CD14-positive monocyte (primary cell): ENCODE measurements at regions not wholly inside any gene's neighbourhood (a gene's known extent, or its start where the extent isn't known, plus 50 kb on each side); places are given as distances from the start of the nearest gene placed in this dataset.

ENCODE experiments used
- DNase-seq, 3 donors: peaks; one replicate each; pipeline ENCODE4 v3.0.0-alpha.2; 2011 to 2022
- H2AFZ ChIP-seq: 2 replicates; pipeline ENCODE4 v1.6.0; 2012; ENCODE audit warnings: mild to moderate bottlenecking, low read depth, low read length, inconsistent platforms; ENCODE audit not compliant: insufficient read depth, poor library complexity, severe bottlenecking
- H3K27ac ChIP-seq, 2 donors: 1 replicate in 1 of 2; 2 replicates in 1 of 2; pipeline ENCODE4 v1.5.1; 2012 to 2013; ENCODE audit warnings: low read length in 2 of 2, control low read depth in 1 of 2, inconsistent platforms in 1 of 2, low read depth in 1 of 2, mild to moderate bottlenecking in 1 of 2
- H3K27me3 ChIP-seq, 2 donors: one replicate each; pipeline versions ENCODE4 v1.6.0 to v1.6.1; 2011 to 2013; ENCODE audit warnings: low read length in 2 of 2; ENCODE audit not compliant: control insufficient read depth in 2 of 2, insufficient read depth in 2 of 2
- H3K36me3 ChIP-seq, 2 donors: replicated peaks in 1 of 2; 1 replicate in 1 of 2; 2 replicates in 1 of 2; pipeline versions ENCODE4 v1.5.1 to v1.6.1; 2012 to 2013; ENCODE audit warnings: low read length in 2 of 2, control low read depth in 1 of 2, inconsistent platforms in 1 of 2, mild to moderate bottlenecking in 1 of 2; ENCODE audit not compliant: insufficient read depth in 2 of 2, control insufficient read depth in 1 of 2
- H3K4me1 ChIP-seq, 2 donors: 1 replicate in 1 of 2; 2 replicates in 1 of 2; pipeline versions ENCODE4 v1.5.1 to v1.6.1; 2012 to 2013; ENCODE audit warnings: low read length in 2 of 2, control low read depth in 1 of 2, inconsistent platforms in 1 of 2, mild to moderate bottlenecking in 1 of 2, moderate library complexity in 1 of 2; ENCODE audit not compliant: insufficient read depth in 2 of 2, control insufficient read depth in 1 of 2
- H3K4me2 ChIP-seq: replicated peaks from 2 replicates; pipeline ENCODE3; 2012; ENCODE audit warnings: low read length, moderate library complexity, mild to moderate bottlenecking; ENCODE audit not compliant: poor library complexity, severe bottlenecking; ENCODE audit errors: extremely low read depth
- H3K4me3 ChIP-seq, 3 experiments: fragments of 200-600 bp in 1 of 3; sonication (generic) in 1 of 3; replicated peaks in 1 of 3; 1 replicate in 2 of 3; 2 replicates in 1 of 3; pipeline ENCODE4 v1.5.1; 2011 to 2013; ENCODE audit warnings: low read length in 3 of 3, mild to moderate bottlenecking in 3 of 3, control low read depth in 2 of 3, low read depth in 2 of 3, inconsistent platforms in 1 of 3, moderate library complexity in 1 of 3
- H3K79me2 ChIP-seq: 2 replicates; pipeline ENCODE4 v1.6.0; 2012; ENCODE audit warnings: mild to moderate bottlenecking, control low read depth, inconsistent platforms, low read length, moderate library complexity; ENCODE audit not compliant: insufficient read depth
- H3K9ac ChIP-seq: 2 replicates; pipeline ENCODE4 v1.6.0; 2017; ENCODE audit warnings: low read length, mild to moderate bottlenecking; ENCODE audit not compliant: insufficient read depth, poor library complexity, severe bottlenecking
- H3K9me3 ChIP-seq, 2 donors: replicated peaks in 1 of 2; 1 replicate in 1 of 2; 2 replicates in 1 of 2; pipeline versions ENCODE4 v1.5.1 to v1.6.1; 2012 to 2013; ENCODE audit warnings: low read length in 2 of 2, control low read depth in 1 of 2; ENCODE audit not compliant: control insufficient read depth in 1 of 2, insufficient read depth in 1 of 2
- H4K20me1 ChIP-seq: 2 replicates; pipeline ENCODE4 v1.6.0; 2012; ENCODE audit warnings: mild to moderate bottlenecking, low read length, control low read depth, moderate library complexity; ENCODE audit not compliant: insufficient read depth
- H3K27ac Mint-ChIP-seq, 7 donors: one replicate each; pipeline ENCODE4 v1.8.0; 2020; ENCODE audit warnings: mild to moderate bottlenecking in 7 of 7, mixed read lengths in 7 of 7, moderate library complexity in 6 of 7, inconsistent platforms in 2 of 7
- H3K27me3 Mint-ChIP-seq, 3 donors: one replicate each; pipeline ENCODE4 v1.8.0; 2021 to 2022; ENCODE audit warnings: low read depth in 3 of 3, mild to moderate bottlenecking in 3 of 3, mixed read lengths in 3 of 3, moderate library complexity in 3 of 3, inconsistent platforms in 1 of 3
- H3K36me3 Mint-ChIP-seq, 2 donors: one replicate each; pipeline ENCODE4 v1.8.0; 2020; ENCODE audit warnings: mixed read lengths in 2 of 2, inconsistent platforms in 1 of 2, mild to moderate bottlenecking in 1 of 2
- H3K4me1 Mint-ChIP-seq: one replicate; pipeline ENCODE4 v1.8.0; 2020; ENCODE audit warnings: mild to moderate bottlenecking, mixed read lengths
- H3K4me3 Mint-ChIP-seq, 2 donors: one replicate each; pipeline ENCODE4 v1.8.0; 2020; ENCODE audit warnings: mild to moderate bottlenecking in 2 of 2, mixed read lengths in 2 of 2, moderate library complexity in 1 of 2
- H3K9me3 Mint-ChIP-seq, 7 donors: one replicate each; pipeline ENCODE4 v1.8.0; 2020 to 2022; ENCODE audit warnings: mixed read lengths in 7 of 7, mild to moderate bottlenecking in 6 of 7, moderate library complexity in 6 of 7, inconsistent platforms in 2 of 7
- CTCF ChIP-seq: fragments of 200-600 bp; IDR thresholded peaks from one replicate; pipeline ENCODE4 v1.8.0; 2022; ENCODE audit warnings: antibody characterized with exemption, mild to moderate bottlenecking
- WGBS: methylation state at CpG from one replicate; pipeline ENCODE4 v1.1.5; 2013; ENCODE audit warnings: missing lambda C conversion rate; ENCODE audit not compliant: insufficient coverage; 5-methylcytosine and 5-hydroxymethylcytosine counted together
- intact Hi-C, 2 donors: fragments of 100-400 bp; cut with micrococcal nuclease; formaldehyde crosslinking; loops; one replicate each; pipeline versions ENCODE4 v1.15.0 to v1.15.1; 2023

GRCh38 chrX:77061545-77061944 is 385.6 kb upstream of the FGF16 start:
- DNase-seq: no peak
- no peak overlapping the region for H3K4me3 Mint-ChIP-seq
- no peak for TF ChIP-seq CTCF
- H3K4me3 ChIP-seq: no peak overlapping the region
- no peak overlapping the region for H2AFZ ChIP-seq
- H3K4me1 Mint-ChIP-seq: no peaks in the 10 kb centered on the region
- H4K20me1 ChIP-seq: no peaks in the 10 kb centered on the region
- no peaks in the 10 kb centered on the region for H3K27me3 Mint-ChIP-seq
- H3K27me3 ChIP-seq: no peaks in the 10 kb centered on the region
- no peak overlapping the region for H3K9ac ChIP-seq
- 73% methylated on average over 2 of the region's 3 CpGs for WGBS
- H3K9me3 Mint-ChIP-seq: peaks cover 0 to 4% (median 1%) of the 10 kb centered on the region in 7 donors
- no peaks in the 10 kb centered on the region for H3K79me2 ChIP-seq
- no peak overlapping the region for H3K27ac ChIP-seq
- no peak overlapping the region for H3K27ac Mint-ChIP-seq
- H3K36me3 ChIP-seq: no peaks in the 10 kb centered on the region
- no peak overlapping the region for H3K4me2 ChIP-seq
- H3K9me3 ChIP-seq: no peaks in the 10 kb centered on the region
- H3K4me1 ChIP-seq: no peaks in the 10 kb centered on the region
- intact Hi-C loops: no loop called here
- no peaks in the 10 kb centered on the region for H3K36me3 Mint-ChIP-seq

- intact Hi-C loops: no loop called here
These were observed 381.3 kb upstream of the FGF16 start for GRCh38 chrX:77065896-77066295.

More at GRCh38 chrX:77065896-77066295, 381.3 kb upstream of the FGF16 start:
- Histone ChIP-seq H4K20me1 (no peaks in the 10 kb centered on the region), H3K27ac (no peak overlapping the region), H3K4me3 (no peak overlapping the region), H2AFZ (no peak overlapping the region), H3K9ac (no peak overlapping the region), H3K79me2 (no peaks in the 10 kb centered on the region), H3K4me2 (no peak overlapping the region), H3K36me3 (no peaks in the 10 kb centered on the region), H3K4me1 (no peaks in the 10 kb centered on the region), H3K27me3 (no peaks in the 10 kb centered on the region), H3K9me3 (no peaks in the 10 kb centered on the region)
- no peak for DNase-seq
- Mint-ChIP-seq H3K9me3 (peaks cover 0 to 4% (median 1%) of the 10 kb centered on the region in 7 donors), H3K4me3 (no peak overlapping the region), H3K27me3 (peaks cover 0 to 2% (median 2%) of the 10 kb centered on the region in 3 donors), H3K27ac (no peak overlapping the region), H3K36me3 (no peaks in the 10 kb centered on the region), H3K4me1 (peaks cover 14% of the 10 kb centered on the region)
- WGBS: 93% methylated on average over 8 of the region's 11 CpGs
- TF ChIP-seq CTCF: no peak
